ENCODE measurements at regions not wholly inside any gene's neighbourhood (a gene's known extent, or its start where the extent isn't known, plus 50 kb on each side); places are given as distances from the start of the nearest gene placed in this dataset.

- Mint-ChIP-seq H3K36me3 (no peaks in the 10 kb centered on the region), H3K4me3 (no peak overlapping the region), H3K27ac (no peak overlapping the region), H3K4me1 (peaks cover 8% of the 10 kb centered on the region), H3K27me3 (ENCODE audit: low read depth) (peaks cover 31% of the 10 kb centered on the region), H3K9me3 (peaks cover under 1% of the 10 kb centered on the region)
- TF ChIP-seq CTCF (IDR thresholded peaks at IDR 0.05; ENCODE audit: unreplicated experiment) = no peak
- DNase-seq (ENCODE audit: low spot score in 2 of 2, unreplicated experiment in 2 of 2) = no peak
Measured at GRCh38 chr11:115050756-115051155, 372.4 kb downstream of the NXPE2 start.

- no peak for TF ChIP-seq CTCF (IDR thresholded peaks at IDR 0.05; ENCODE audit: unreplicated experiment)
- H3K9me3 Mint-ChIP-seq = peaks cover 12% of the 10 kb centered on the region
- H3K4me1 Mint-ChIP-seq = peaks cover 8% of the 10 kb centered on the region
- peaks cover 32% of the 10 kb centered on the region for H3K27me3 Mint-ChIP-seq (ENCODE audit: low read depth)
- H3K36me3 Mint-ChIP-seq = peaks cover 3% of the 10 kb centered on the region
- DNase-seq (ENCODE audit: low spot score in 2 of 2, unreplicated experiment in 2 of 2) = no peak
- no peak overlapping the region for H3K4me3 Mint-ChIP-seq
- no peak overlapping the region for H3K27ac Mint-ChIP-seq
Measured at GRCh38 chr11:115051938-115052590, 373.7 kb downstream of the NXPE2 start.

- no peak for TF ChIP-seq CTCF (IDR thresholded peaks at IDR 0.05; ENCODE audit: unreplicated experiment)
- Mint-ChIP-seq H3K4me1 (peaks cover 8% of the 10 kb centered on the region), H3K27me3 (ENCODE audit: low read depth) (peaks cover 27% of the 10 kb centered on the region), H3K27ac (no peak overlapping the region), H3K36me3 (peaks cover 3% of the 10 kb centered on the region), H3K9me3 (peaks cover 17% of the 10 kb centered on the region), H3K4me3 (no peak overlapping the region)
- no peak for DNase-seq (ENCODE audit: low spot score in 2 of 2, unreplicated experiment in 2 of 2)
Measured at GRCh38 chr11:115052601-115053000, 374.3 kb downstream of the NXPE2 start.

- Mint-ChIP-seq H3K9me3 (peaks cover 19% of the 10 kb centered on the region), H3K36me3 (peaks cover 3% of the 10 kb centered on the region), H3K4me1 (peaks cover 8% of the 10 kb centered on the region), H3K27ac (no peak overlapping the region), H3K4me3 (no peak overlapping the region), H3K27me3 (ENCODE audit: low read depth) (peaks cover 20% of the 10 kb centered on the region)
- TF ChIP-seq CTCF (IDR thresholded peaks at IDR 0.05; ENCODE audit: unreplicated experiment) = no peak
- DNase-seq (ENCODE audit: low spot score in 2 of 2, unreplicated experiment in 2 of 2) = no peak
Measured at GRCh38 chr11:115054570-115055538, 376.5 kb downstream of the NXPE2 start.

GRCh38 chr11:115056514-115056913, 378.2 kb downstream of the NXPE2 start:
- Mint-ChIP-seq H3K4me3 (no peak overlapping the region), H3K36me3 (peaks cover 3% of the 10 kb centered on the region), H3K27ac (no peak overlapping the region), H3K27me3 (ENCODE audit: low read depth) (peaks cover 8% of the 10 kb centered on the region), H3K4me1 (peaks cover 21% of the 10 kb centered on the region), H3K9me3 (peaks cover 19% of the 10 kb centered on the region)
- DNase-seq (ENCODE audit: low spot score in 2 of 2, unreplicated experiment in 2 of 2) = no peak
- no peak for TF ChIP-seq CTCF (IDR thresholded peaks at IDR 0.05; ENCODE audit: unreplicated experiment)
